Loucy (cell line): ENCODE measurements at regions not wholly inside any gene's neighbourhood (a gene's known extent, or its start where the extent isn't known, plus 50 kb on each side); places are given as distances from the start of the nearest gene placed in this dataset.

Source experiments
- CTCF ChIP-seq: fragments of 200-600 bp; sonication (generic); conservative IDR thresholded peaks from 2 replicates; pipeline ENCODE4 v1.5.1; 2014; ENCODE audit warnings: mild to moderate bottlenecking, antibody characterized with exemption, low read length
- EZH2phosphoT487 ChIP-seq: fragments of 200-600 bp; IDR thresholded peaks from 2 replicates; pipeline ENCODE4 v1.6.1; 2018; ENCODE audit warnings: antibody characterized with exemption, mild to moderate bottlenecking, moderate library complexity, borderline replicate concordance

GRCh38 chr3:74465715-74466410 lies 148.6 kb downstream of the CNTN3 start:
- no peak for TF ChIP-seq EZH2phosphoT487
- no peak for TF ChIP-seq CTCF
